Thoracic aorta (tissue), 2 donors: ENCODE measurements at regions not wholly inside any gene's neighbourhood (a gene's known extent, or its start where the extent isn't known, plus 50 kb on each side); places are given as distances from the start of the nearest gene placed in this dataset.

Experiments used
- ATAC-seq: fragments of 150-250 bp; one replicate; pipeline ENCODE4 v1.8.0; 2017; ENCODE audit warnings: low read depth; ENCODE audit not compliant: insufficient number of reproducible peaks, low FRiP score
- DNase-seq: peaks from one replicate; pipeline ENCODE4 v3.0.0-alpha.2; 2020; ENCODE audit warnings: low spot score
- H3K27ac ChIP-seq, 2 donors: fragments of 200-600 bp; sonication (generic); 1 replicate in 1 of 2; 2 replicates in 1 of 2; pipeline ENCODE4 v1.5.1; 2016; ENCODE audit warnings: mild to moderate bottlenecking in 2 of 2, moderate library complexity in 2 of 2
- H3K27me3 ChIP-seq: fragments of 200-600 bp; sonication (generic); replicated peaks from 2 replicates; pipeline ENCODE4 v1.6.0; 2016; ENCODE audit warnings: mild to moderate bottlenecking; ENCODE audit not compliant: insufficient read depth
- H3K36me3 ChIP-seq: fragments of 200-600 bp; sonication (generic); one replicate; pipeline ENCODE4 v1.5.1; 2016
- H3K4me1 ChIP-seq, 2 donors: fragments of 200-600 bp; sonication (generic); 1 replicate in 1 of 2; 2 replicates in 1 of 2; pipeline versions ENCODE4 v1.5.1 to v1.6.0; 2016; ENCODE audit warnings: low read depth in 2 of 2, mild to moderate bottlenecking in 1 of 2; ENCODE audit not compliant: control insufficient read depth in 1 of 2
- H3K4me3 ChIP-seq: fragments of 200-600 bp; sonication (generic); 2 replicates; pipeline ENCODE4 v1.5.1; 2016; ENCODE audit warnings: mild to moderate bottlenecking
- H3K9me3 ChIP-seq: fragments of 200-600 bp; sonication (generic); 2 replicates; pipeline ENCODE4 v1.5.1; 2016
- TF ChIP-seq, protein P1 (sequence below): fragments of 200-600 bp; sonication (generic); IDR thresholded peaks from one replicate; pipeline ENCODE4 v1.5.1; 2019; ENCODE audit warnings: antibody characterized with exemption

DNA sequence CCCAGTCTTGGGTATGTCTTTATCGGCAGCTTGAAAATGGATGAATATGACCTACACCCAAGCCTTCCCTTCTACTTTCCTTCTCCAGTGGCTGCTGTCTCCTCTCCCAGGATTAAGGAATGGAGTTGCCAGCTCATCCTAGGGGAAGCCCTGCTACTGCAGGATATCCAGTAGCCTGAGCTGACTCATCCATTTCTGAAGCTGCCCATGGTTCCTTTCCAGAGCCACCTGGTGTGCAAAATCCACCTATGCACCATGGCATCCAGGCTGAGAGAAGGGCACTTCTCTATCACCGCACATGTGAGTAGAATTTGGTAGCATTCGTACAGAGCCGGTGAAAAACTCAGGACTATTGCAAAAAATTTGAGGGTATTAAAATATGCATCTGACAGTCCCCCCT is 290.8 kb downstream of the YTHDC2 start:
- H3K27ac ChIP-seq = no peak overlapping the region
- H3K4me1 ChIP-seq = peaks cover 7 to 26% of the 10 kb centered on the region in 2 donors
- H3K4me3 ChIP-seq = no peak overlapping the region
- DNase-seq (no peak), ATAC-seq (no peak)
- no peaks in the 10 kb centered on the region for H3K9me3 ChIP-seq
- no peaks in the 10 kb centered on the region for H3K36me3 ChIP-seq
- TF ChIP-seq, protein P1, sequence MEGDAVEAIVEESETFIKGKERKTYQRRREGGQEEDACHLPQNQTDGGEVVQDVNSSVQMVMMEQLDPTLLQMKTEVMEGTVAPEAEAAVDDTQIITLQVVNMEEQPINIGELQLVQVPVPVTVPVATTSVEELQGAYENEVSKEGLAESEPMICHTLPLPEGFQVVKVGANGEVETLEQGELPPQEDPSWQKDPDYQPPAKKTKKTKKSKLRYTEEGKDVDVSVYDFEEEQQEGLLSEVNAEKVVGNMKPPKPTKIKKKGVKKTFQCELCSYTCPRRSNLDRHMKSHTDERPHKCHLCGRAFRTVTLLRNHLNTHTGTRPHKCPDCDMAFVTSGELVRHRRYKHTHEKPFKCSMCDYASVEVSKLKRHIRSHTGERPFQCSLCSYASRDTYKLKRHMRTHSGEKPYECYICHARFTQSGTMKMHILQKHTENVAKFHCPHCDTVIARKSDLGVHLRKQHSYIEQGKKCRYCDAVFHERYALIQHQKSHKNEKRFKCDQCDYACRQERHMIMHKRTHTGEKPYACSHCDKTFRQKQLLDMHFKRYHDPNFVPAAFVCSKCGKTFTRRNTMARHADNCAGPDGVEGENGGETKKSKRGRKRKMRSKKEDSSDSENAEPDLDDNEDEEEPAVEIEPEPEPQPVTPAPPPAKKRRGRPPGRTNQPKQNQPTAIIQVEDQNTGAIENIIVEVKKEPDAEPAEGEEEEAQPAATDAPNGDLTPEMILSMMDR = no peak
- H3K27me3 ChIP-seq = no peaks in the 10 kb centered on the region

DNA sequence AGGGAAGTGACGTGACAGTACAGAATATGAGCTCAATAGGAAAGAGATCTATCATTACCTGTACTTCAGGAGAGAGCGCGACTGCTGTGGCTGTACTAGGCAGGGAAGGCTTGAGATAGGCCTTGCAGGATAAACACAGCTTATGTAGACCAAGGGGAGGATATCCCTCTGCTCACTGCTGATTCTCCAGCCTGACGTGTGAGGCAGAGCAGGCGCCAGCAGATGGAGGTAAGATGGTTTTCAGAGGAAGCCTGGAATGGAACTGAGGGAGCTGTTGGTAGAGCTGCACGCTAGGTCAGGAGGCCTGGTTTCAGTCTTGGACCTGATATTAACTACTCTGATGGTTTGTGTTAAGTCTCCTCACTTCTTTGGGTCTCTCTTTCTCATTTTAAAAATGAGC is 291.4 kb downstream of the YTHDC2 start:
- Histone ChIP-seq H3K36me3 (no peaks in the 10 kb centered on the region), H3K27ac (no peak overlapping the region), H3K4me3 (no peak overlapping the region), H3K9me3 (no peaks in the 10 kb centered on the region), H3K4me1 (peaks cover 7 to 26% of the 10 kb centered on the region in 2 donors), H3K27me3 (no peaks in the 10 kb centered on the region)
- TF ChIP-seq, protein P1 = no peak
- ATAC-seq = no peak
- no peak for DNase-seq

DNA sequence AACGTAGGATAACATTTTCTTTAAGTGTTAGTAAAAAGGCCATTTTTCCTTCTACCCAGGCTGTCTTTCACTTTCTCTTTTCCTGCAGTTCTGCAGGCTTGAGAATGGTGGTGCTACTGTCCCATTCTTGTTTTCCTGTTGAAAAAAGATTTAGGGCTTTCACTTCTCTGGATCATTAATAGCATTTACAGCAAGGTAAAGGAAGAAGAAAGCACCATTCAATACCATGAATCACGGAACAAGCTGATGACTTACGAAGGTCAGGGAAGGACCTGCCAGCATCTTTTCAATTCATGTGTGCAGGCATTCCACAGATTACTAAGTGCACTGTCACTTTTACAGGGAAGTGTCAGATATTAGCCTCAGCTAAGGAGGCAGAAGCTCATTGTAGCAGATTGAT is 292.8 kb downstream of the YTHDC2 start:
- H3K36me3 ChIP-seq = no peaks in the 10 kb centered on the region
- peaks cover 7 to 26% of the 10 kb centered on the region in 2 donors for H3K4me1 ChIP-seq
- H3K4me3 ChIP-seq = peak overlapping the region; percentile 60
- no peak for DNase-seq
- peak overlapping the region in 1 of 2 donors; percentile 72 for H3K27ac ChIP-seq
- TF ChIP-seq, protein P1 = no peak
- H3K27me3 ChIP-seq = no peaks in the 10 kb centered on the region
- ATAC-seq = peak; percentile 53
- no peaks in the 10 kb centered on the region for H3K9me3 ChIP-seq

DNA sequence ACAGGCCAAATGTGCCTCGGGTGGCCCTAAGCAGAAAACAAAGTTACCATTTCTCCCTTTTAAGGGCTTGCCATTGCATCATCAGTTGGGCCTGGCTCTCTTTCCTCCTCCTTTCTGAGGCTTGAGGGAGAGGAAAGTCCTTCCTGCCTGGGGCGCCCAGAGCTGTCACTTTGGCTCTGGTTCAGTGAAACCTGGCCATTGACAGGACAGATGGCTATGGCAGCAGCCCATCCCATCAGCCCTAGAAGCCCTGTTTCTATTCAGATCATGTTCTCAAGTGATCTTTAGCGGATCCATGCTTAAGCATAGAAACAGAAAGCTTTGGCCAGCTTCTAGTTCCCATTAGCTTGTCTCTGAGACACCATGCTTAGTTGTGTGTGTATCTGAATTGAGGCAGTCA is 293.4 kb downstream of the YTHDC2 start:
- Histone ChIP-seq H3K27ac (peak overlapping the region; percentile 48 to 72), H3K4me1 (peaks cover 7 to 26% of the 10 kb centered on the region in 2 donors), H3K36me3 (no peaks in the 10 kb centered on the region), H3K4me3 (peak overlapping the region; percentile 60), H3K9me3 (no peaks in the 10 kb centered on the region), H3K27me3 (no peaks in the 10 kb centered on the region)
- TF ChIP-seq, protein P1 = no peak
- ATAC-seq = no peak
- DNase-seq = no peak

DNA sequence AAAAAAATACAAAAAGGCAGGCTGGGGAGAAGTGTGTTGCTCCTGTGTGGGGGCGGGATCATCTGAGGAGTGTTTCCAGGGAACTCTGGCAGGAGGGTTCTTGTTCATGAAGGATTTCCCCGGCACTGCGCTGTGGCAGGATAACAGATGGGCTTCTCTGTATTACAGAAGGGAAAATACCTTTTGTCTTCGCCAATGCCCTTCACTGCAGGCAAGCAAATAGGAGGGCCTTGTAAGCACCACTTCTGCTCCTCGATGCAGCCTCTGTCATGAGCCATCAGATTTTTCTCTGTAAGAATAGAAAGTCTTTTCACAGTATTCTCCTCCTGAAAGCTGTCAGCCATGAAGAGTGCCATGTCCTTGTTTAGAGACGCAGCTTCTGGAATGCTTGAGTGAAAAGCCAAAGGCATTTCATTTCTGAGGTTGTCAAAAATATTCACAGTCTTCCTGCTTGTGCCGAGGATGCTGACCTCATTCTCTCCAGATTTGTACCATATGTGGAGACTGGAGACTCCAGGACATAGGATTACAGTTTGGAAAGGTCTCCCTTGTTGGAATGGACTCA is 294.0 kb downstream of the YTHDC2 start:
- Histone ChIP-seq H3K27me3 (no peaks in the 10 kb centered on the region), H3K9me3 (no peaks in the 10 kb centered on the region), H3K4me3 (peak overlapping the region; percentile 60), H3K4me1 (peaks cover 7 to 26% of the 10 kb centered on the region in 2 donors), H3K36me3 (no peaks in the 10 kb centered on the region), H3K27ac (peak overlapping the region; percentile 48 to 72)
- no peak for DNase-seq
- no peak for ATAC-seq
- TF ChIP-seq, protein P1 = no peak
